ENCODE measurements at regions not wholly inside any gene's neighbourhood (a gene's known extent, or its start where the extent isn't known, plus 50 kb on each side); places are given as distances from the start of the nearest gene placed in this dataset.

DNA sequence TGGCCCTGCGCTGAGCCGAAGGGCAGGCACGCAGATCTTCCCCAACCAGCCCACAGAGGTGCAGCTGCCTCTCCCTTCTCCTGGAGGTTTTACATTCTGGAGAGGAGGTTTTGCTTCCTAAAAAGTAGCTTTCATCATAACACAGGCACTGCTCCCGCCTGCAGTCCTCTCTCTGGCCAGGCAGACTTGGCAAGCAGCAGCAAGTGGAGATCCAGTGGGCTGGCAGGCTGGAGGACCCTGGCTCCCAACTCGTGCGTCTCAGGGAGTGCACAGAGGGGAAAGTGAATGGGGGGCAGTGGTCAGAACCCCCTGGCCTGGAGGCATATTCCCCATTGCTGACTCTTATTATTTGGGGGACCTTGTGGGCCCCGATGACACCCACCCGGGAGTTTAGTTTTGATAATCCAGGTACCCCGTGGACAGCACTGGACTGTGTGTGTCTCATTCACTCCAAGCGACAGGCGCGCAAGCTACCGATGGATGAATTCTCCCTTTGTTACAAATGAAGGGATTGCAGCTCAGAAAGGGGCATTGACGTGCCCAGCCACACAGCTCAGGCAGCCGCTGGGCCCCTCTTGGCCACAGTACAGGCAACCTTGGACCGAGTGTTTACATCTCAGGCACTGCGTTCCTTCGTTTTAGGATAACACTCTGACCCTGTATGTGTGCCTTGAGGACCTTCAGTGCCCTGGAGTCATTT lies 1223.9 kb downstream of the BRD1 start:
- Histone ChIP-seq H3K36me3 (ENCODE audit: control insufficient read depth, insufficient read depth, low read length) (no peaks in the 10 kb centered on the region), H3K9ac (ENCODE audit: low read length) (no peak overlapping the region), H3K4me3 (ENCODE audit: low read length) (no peak overlapping the region), H3K27ac (ENCODE audit: low read depth, low read length) (no peak overlapping the region), H3K4me1 (ENCODE audit: control insufficient read depth, insufficient read depth, low read length) (no peaks in the 10 kb centered on the region), H3K27me3 (ENCODE audit: control insufficient read depth, insufficient read depth, low read length) (no peaks in the 10 kb centered on the region)

- Histone ChIP-seq H3K9ac (ENCODE audit: low read length) (no peak overlapping the region), H3K4me3 (ENCODE audit: low read length) (no peak overlapping the region), H3K27ac (ENCODE audit: low read depth, low read length) (no peak overlapping the region), H3K27me3 (ENCODE audit: control insufficient read depth, insufficient read depth, low read length) (no peaks in the 10 kb centered on the region), H3K36me3 (ENCODE audit: control insufficient read depth, insufficient read depth, low read length) (no peaks in the 10 kb centered on the region), H3K4me1 (ENCODE audit: control insufficient read depth, insufficient read depth, low read length) (no peaks in the 10 kb centered on the region)
Observed at GRCh38 chr22:48602805-48603518, 1224.7 kb downstream of the BRD1 start.

- Histone ChIP-seq H3K27me3 (ENCODE audit: control insufficient read depth, insufficient read depth, low read length) (no peaks in the 10 kb centered on the region), H3K9ac (ENCODE audit: low read length) (no peak overlapping the region), H3K4me1 (ENCODE audit: control insufficient read depth, insufficient read depth, low read length) (no peaks in the 10 kb centered on the region), H3K27ac (ENCODE audit: low read depth, low read length) (no peak overlapping the region), H3K36me3 (ENCODE audit: control insufficient read depth, insufficient read depth, low read length) (no peaks in the 10 kb centered on the region), H3K4me3 (ENCODE audit: low read length) (no peak overlapping the region)
Observed at GRCh38 chr22:48600681-48601080, 1227.0 kb downstream of the BRD1 start.

DNA sequence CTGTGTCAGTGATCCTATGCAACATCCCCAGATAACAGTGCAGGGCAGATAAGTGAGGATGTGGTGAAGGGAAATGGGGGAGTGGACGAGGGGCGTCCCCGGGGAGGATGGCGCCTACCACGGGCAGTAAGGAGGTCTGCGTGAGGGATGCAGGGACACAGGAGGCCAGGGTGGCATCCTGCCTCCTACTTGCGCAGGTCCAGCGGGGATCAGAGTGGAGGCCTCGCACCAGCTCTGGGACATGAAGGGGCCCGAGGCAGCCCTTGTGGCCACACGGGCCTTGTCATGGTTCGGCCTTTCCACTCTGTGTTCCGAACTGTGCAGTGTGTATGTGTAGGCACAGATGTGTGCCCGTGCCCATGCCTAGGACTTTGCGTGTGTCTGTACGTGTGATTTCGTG lies 1227.5 kb downstream of the BRD1 start:
- no peak overlapping the region for H3K4me3 ChIP-seq (ENCODE audit: low read length)
- no peaks in the 10 kb centered on the region for H3K4me1 ChIP-seq (ENCODE audit: control insufficient read depth, insufficient read depth, low read length)
- H3K27me3 ChIP-seq (ENCODE audit: control insufficient read depth, insufficient read depth, low read length) = no peaks in the 10 kb centered on the region
- H3K36me3 ChIP-seq (ENCODE audit: control insufficient read depth, insufficient read depth, low read length) = no peaks in the 10 kb centered on the region
- H3K27ac ChIP-seq (ENCODE audit: low read depth, low read length) = no peak overlapping the region
- H3K9ac ChIP-seq (ENCODE audit: low read length) = no peak overlapping the region

GRCh38 chr22:48599346-48599745 lies 1228.3 kb downstream of the BRD1 start:
- Histone ChIP-seq H3K27ac (ENCODE audit: low read depth, low read length) (no peak overlapping the region), H3K4me3 (ENCODE audit: low read length) (no peak overlapping the region)

DNA sequence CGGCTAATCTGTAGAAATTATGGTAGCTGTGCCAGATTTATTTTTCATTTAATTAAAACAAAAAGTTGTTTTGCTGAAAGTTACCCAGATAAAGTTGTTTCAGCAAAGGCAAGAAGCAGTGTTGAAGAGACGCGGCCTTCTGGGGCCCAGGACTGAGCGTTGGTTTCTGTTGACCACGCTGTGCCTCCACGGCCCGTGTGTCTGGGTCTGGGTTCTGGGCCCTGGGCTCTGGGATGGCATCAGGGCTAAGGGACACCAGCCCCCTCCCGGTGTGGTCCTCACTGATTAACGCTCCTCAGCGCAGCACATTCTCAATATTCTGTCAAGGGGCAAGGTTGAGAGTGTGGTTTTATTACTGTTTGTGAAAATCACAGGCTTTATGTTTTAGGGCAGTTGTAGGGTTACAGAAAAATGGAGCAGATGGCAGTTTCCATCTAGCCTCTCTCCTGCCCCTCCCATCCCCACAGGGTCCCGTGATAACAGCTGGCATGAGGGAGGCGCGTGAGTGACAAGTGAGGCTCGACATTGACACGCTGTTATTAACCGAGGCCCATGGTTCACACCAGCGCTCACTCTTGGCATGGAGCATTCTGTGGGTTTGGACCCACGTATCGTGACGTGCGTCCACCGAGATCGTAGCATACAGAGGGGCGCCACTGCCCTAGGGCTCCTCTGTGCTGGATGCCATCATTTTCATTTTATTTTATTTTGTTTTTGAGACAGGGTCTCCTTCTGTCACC lies 1231.4 kb downstream of the BRD1 start:
- no peaks in the 10 kb centered on the region for H3K27me3 ChIP-seq (ENCODE audit: control insufficient read depth, insufficient read depth, low read length)
- H3K36me3 ChIP-seq (ENCODE audit: control insufficient read depth, insufficient read depth, low read length) = no peaks in the 10 kb centered on the region
- no peaks in the 10 kb centered on the region for H3K4me1 ChIP-seq (ENCODE audit: control insufficient read depth, insufficient read depth, low read length)
- H3K27ac ChIP-seq (ENCODE audit: low read depth, low read length) = no peak overlapping the region
- no peak overlapping the region for H3K9ac ChIP-seq (ENCODE audit: low read length)
- no peak overlapping the region for H3K4me3 ChIP-seq (ENCODE audit: low read length)

More at GRCh38 chr22:48599346-48599745, 1228.3 kb downstream of the BRD1 start:
- Histone ChIP-seq H3K36me3 (ENCODE audit: control insufficient read depth, insufficient read depth, low read length) (no peaks in the 10 kb centered on the region), H3K4me1 (ENCODE audit: control insufficient read depth, insufficient read depth, low read length) (no peaks in the 10 kb centered on the region), H3K27me3 (ENCODE audit: control insufficient read depth, insufficient read depth, low read length) (no peaks in the 10 kb centered on the region), H3K9ac (ENCODE audit: low read length) (no peak overlapping the region)

GRCh38 chr22:48595511-48595905 lies 1232.2 kb downstream of the BRD1 start:
- no peak overlapping the region for H3K9ac ChIP-seq (ENCODE audit: low read length)
- no peak overlapping the region for H3K27ac ChIP-seq (ENCODE audit: low read depth, low read length)
- H3K4me3 ChIP-seq (ENCODE audit: low read length) = no peak overlapping the region
- no peaks in the 10 kb centered on the region for H3K36me3 ChIP-seq (ENCODE audit: control insufficient read depth, insufficient read depth, low read length)
- no peaks in the 10 kb centered on the region for H3K4me1 ChIP-seq (ENCODE audit: control insufficient read depth, insufficient read depth, low read length)
- H3K27me3 ChIP-seq (ENCODE audit: control insufficient read depth, insufficient read depth, low read length) = no peaks in the 10 kb centered on the region

GRCh38 chr22:48594757-48595510 lies 1232.7 kb downstream of the BRD1 start:
- H3K4me3 ChIP-seq (ENCODE audit: low read length) = no peak overlapping the region
- no peak overlapping the region for H3K27ac ChIP-seq (ENCODE audit: low read depth, low read length)
- no peaks in the 10 kb centered on the region for H3K4me1 ChIP-seq (ENCODE audit: control insufficient read depth, insufficient read depth, low read length)
- H3K27me3 ChIP-seq (ENCODE audit: control insufficient read depth, insufficient read depth, low read length) = no peaks in the 10 kb centered on the region
- no peak overlapping the region for H3K9ac ChIP-seq (ENCODE audit: low read length)
- no peaks in the 10 kb centered on the region for H3K36me3 ChIP-seq (ENCODE audit: control insufficient read depth, insufficient read depth, low read length)

DNA sequence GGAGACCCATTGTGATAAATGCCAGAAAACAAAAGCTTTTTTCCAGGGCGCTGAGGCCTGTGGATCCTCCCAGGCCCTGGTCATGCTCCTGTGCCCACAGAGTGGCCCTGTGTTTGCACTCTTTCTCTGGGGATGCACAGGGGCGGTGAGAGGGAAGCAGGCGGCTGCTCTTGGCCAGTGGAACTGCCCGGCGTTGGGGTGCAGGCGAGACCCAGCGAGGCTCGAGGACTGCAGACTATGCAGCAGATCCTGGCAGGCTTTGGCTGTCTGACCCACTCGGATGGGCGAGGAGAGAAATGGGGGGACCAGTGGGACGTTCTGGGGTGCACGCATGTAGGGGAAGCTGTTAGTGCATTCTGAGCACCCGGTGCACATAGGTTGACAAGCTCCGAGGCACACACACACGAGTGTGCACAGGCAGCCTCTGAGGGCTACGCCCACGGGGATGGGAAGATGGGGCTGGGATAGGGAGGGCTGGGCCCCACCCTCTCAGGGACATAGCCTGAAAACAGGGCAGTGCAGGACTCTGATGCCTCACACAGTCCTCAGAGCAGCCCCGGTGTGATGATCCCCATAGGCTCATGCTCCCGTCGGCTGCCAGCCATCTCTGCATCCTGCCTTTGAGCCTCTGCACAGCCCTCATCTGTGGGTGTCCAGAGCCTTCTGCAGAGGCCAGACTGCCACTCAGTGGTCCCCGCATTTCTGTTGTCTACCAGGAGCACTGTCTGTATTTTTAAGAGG lies 1233.5 kb downstream of the BRD1 start:
- H3K4me3 ChIP-seq (ENCODE audit: low read length) = no peak overlapping the region
- no peak overlapping the region for H3K27ac ChIP-seq (ENCODE audit: low read depth, low read length)
- H3K27me3 ChIP-seq (ENCODE audit: control insufficient read depth, insufficient read depth, low read length) = no peaks in the 10 kb centered on the region
- H3K9ac ChIP-seq (ENCODE audit: low read length) = no peak overlapping the region
- no peaks in the 10 kb centered on the region for H3K4me1 ChIP-seq (ENCODE audit: control insufficient read depth, insufficient read depth, low read length)
- H3K36me3 ChIP-seq (ENCODE audit: control insufficient read depth, insufficient read depth, low read length) = no peaks in the 10 kb centered on the region

DNA sequence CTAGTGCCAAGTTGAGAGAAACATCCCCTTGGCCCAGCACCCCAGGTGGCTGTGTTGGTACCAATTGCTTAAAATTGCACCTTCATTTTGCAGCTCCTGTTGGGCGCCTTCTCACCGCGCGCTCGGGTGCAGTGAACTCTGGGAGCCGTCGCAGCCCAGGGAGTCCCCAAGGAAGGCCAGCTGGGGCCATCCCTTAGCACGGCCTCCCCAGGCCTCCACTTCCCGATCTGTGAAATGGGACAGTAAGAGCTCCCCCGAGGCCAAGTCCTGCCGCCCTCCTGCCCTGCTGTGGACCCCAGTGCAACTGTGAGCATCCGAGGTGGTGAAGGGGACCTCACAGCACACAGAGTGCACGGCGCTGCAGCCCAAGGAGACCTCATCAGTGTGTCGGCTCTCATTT lies 1234.1 kb downstream of the BRD1 start:
- Histone ChIP-seq H3K4me1 (ENCODE audit: control insufficient read depth, insufficient read depth, low read length) (no peaks in the 10 kb centered on the region), H3K4me3 (ENCODE audit: low read length) (no peak overlapping the region), H3K27me3 (ENCODE audit: control insufficient read depth, insufficient read depth, low read length) (no peaks in the 10 kb centered on the region), H3K27ac (ENCODE audit: low read depth, low read length) (no peak overlapping the region), H3K9ac (ENCODE audit: low read length) (no peak overlapping the region), H3K36me3 (ENCODE audit: control insufficient read depth, insufficient read depth, low read length) (no peaks in the 10 kb centered on the region)

DNA sequence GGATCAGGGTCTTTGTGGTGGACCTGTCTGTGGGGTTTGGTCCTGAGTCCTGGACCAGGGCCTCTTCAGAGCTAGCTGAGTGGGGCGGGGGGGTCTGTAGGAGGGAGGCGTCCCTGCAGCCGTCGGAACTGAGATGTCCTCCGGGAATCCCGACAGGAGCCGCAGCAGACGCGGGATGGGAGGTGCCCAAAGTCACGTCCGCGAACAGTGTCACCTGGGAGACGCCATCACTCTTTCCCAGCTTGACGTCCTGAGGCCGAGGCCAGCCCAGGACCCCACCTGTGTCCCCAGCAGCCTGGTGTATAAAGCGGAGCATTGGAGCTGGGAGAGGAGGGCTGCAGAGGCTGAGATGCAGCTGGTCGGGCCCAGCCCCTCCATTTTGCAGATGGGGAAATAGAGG lies 1234.7 kb downstream of the BRD1 start:
- Histone ChIP-seq H3K4me1 (ENCODE audit: control insufficient read depth, insufficient read depth, low read length) (no peaks in the 10 kb centered on the region), H3K27ac (ENCODE audit: low read depth, low read length) (no peak overlapping the region), H3K4me3 (ENCODE audit: low read length) (no peak overlapping the region), H3K36me3 (ENCODE audit: control insufficient read depth, insufficient read depth, low read length) (no peaks in the 10 kb centered on the region), H3K9ac (ENCODE audit: low read length) (no peak overlapping the region), H3K27me3 (ENCODE audit: control insufficient read depth, insufficient read depth, low read length) (no peaks in the 10 kb centered on the region)
